Left lung (tissue), 4 donors: ENCODE measurements at regions not wholly inside any gene's neighbourhood (a gene's known extent, or its start where the extent isn't known, plus 50 kb on each side); places are given as distances from the start of the nearest gene placed in this dataset.

ENCODE experiments used
- ATAC-seq: fragments of 200-7000 bp; cut with Tn5 transposase; one replicate; pipeline ENCODE4 v1.9.1; 2020; ENCODE audit warnings: moderate library complexity
- DNase-seq, 4 donors: peaks; one replicate each; pipeline ENCODE4 v3.0.0-alpha.2; 2013 to 2020
- H3K27ac ChIP-seq, 2 donors: fragments of 200-600 bp; sonication (generic) in 1 of 2; one replicate each; pipeline versions ENCODE4 v1.5.0 to v1.8.0; 2020 to 2021
- H3K27me3 ChIP-seq, 2 donors: fragments of 200-600 bp; sonication (generic) in 1 of 2; one replicate each; pipeline versions ENCODE4 v1.5.0 to v1.8.0; 2020 to 2021
- H3K36me3 ChIP-seq, 2 donors: fragments of 200-600 bp; sonication (generic) in 1 of 2; one replicate each; pipeline versions ENCODE4 v1.5.0 to v1.8.0; 2020 to 2021
- H3K4me1 ChIP-seq, 2 donors: fragments of 200-600 bp; one replicate each; pipeline ENCODE4 v1.8.0; 2021
- H3K4me3 ChIP-seq, 2 donors: fragments of 200-600 bp; sonication (generic) in 1 of 2; one replicate each; pipeline versions ENCODE4 v1.5.0 to v1.8.0; 2020 to 2021; ENCODE audit warnings: mild to moderate bottlenecking in 1 of 2
- H3K9me3 ChIP-seq, 2 donors: fragments of 200-600 bp; sonication (generic) in 1 of 2; one replicate each; pipeline versions ENCODE4 v1.5.0 to v1.8.0; 2020 to 2021
- CTCF ChIP-seq, 2 donors: fragments of 200-600 bp; sonication (generic) in 1 of 2; IDR thresholded peaks; one replicate each; pipeline versions ENCODE4 v1.5.0 to v1.8.0; 2021; ENCODE audit warnings: antibody characterized with exemption in 2 of 2
- intact Hi-C, 2 donors: fragments of 100-400 bp; cut with DNase I; formaldehyde crosslinking; loops; one replicate each; pipeline versions ENCODE4 v1.11.2 to v1.14.2; 2022
- donor health status: DM: no; HTN: yes; CAD: no.
- donor health status: DM: no; HTN: no; CAD: no.

GRCh38 chr11:15761235-15761634 lies 595.1 kb downstream of the SOX6 start:
- TF ChIP-seq CTCF (IDR thresholded peaks at IDR 0.05), result no peak
- Histone ChIP-seq H3K4me3 (no peak overlapping the region), H3K27me3 (no peaks in the 10 kb centered on the region), H3K27ac (no peak overlapping the region), H3K36me3 (no peaks in the 10 kb centered on the region), H3K4me1 (no peaks in the 10 kb centered on the region), H3K9me3 (peaks cover 0 to 4% of the 10 kb centered on the region in 2 donors)
- ATAC-seq (no peak), DNase-seq (no peak)
- intact Hi-C loops, result no loop called here

DNA sequence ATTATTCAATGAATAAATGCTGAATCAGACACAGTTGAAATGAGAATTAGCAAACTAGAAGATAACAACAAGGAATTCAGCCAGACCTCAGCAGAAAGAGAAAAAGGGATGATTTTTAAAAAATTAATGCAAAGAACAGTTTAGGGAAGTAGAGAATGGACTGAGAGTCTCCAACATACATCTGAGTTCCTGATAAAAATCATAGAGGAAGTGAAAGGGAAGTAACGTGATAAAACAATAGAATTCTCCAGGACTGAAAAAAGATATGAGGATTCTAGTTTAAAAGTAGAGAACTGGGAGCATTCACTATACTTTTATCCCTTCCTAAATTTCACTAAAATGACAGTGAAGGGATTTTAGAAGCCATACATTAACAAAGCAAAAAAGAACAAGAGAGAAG lies 592.0 kb downstream of the SOX6 start:
- DNase-seq, result no peak
- TF ChIP-seq CTCF (IDR thresholded peaks at IDR 0.05), result no peak
- Histone ChIP-seq H3K9me3 (peaks cover 0 to 4% of the 10 kb centered on the region in 2 donors), H3K4me1 (no peaks in the 10 kb centered on the region), H3K36me3 (no peaks in the 10 kb centered on the region), H3K27ac (no peak overlapping the region), H3K27me3 (no peaks in the 10 kb centered on the region), H3K4me3 (no peak overlapping the region)
- intact Hi-C loops, result no loop called here
- no peak for ATAC-seq

DNA sequence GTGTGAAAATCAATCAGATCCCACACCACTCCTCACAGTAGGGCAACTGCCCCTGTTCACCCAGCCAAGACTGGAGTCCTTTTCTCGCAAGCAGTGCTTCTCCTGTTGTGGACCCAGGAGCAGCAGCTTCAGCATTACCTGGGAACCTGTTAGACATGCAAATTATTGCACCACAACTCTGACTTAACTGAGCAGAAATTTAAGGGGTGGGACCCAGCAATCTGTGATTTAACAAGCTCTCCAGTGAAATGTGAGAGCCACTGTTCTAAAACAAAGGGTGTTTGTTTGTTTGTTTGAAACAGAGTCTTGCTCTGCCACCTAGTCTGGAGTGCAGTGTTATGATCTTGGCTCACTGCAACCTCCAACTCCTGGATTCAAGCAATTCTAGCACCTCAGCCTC lies 591.4 kb downstream of the SOX6 start:
- H3K27ac ChIP-seq, result no peak overlapping the region
- DNase-seq (peak in 1 of 4 donors; percentile 57), ATAC-seq (peak; percentile 82)
- TF ChIP-seq CTCF (IDR thresholded peaks at IDR 0.05), result no peak
- H3K4me1 ChIP-seq, result no peaks in the 10 kb centered on the region
- intact Hi-C loops, result no loop called here
- no peak overlapping the region for H3K4me3 ChIP-seq
- H3K36me3 ChIP-seq, result no peaks in the 10 kb centered on the region
- H3K9me3 ChIP-seq, result peaks cover 0 to 4% of the 10 kb centered on the region in 2 donors
- no peaks in the 10 kb centered on the region for H3K27me3 ChIP-seq

DNA sequence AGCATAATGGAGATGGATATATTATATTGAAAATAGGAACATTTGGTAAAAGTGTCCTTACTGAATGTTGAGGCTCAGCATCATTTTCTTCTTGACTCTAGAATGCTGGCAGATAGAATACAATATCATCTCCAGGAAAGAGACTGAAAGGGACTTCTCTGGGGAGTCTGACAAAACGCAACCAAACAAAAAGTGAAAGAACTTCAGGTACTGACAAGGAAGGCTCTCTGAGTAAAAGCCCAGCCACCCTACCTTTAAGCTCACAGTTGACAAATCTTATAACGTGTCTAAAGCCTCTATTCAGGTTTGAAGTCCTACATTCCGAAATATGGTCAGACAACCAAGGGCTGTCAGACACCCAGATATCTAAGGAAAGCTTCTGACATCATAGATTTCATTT lies 590.8 kb downstream of the SOX6 start:
- peak; percentile 50 for ATAC-seq
- TF ChIP-seq CTCF (IDR thresholded peaks at IDR 0.05), result no peak
- DNase-seq, result no peak
- Histone ChIP-seq H3K27ac (no peak overlapping the region), H3K4me3 (no peak overlapping the region), H3K9me3 (peaks cover 0 to 4% of the 10 kb centered on the region in 2 donors), H3K36me3 (no peaks in the 10 kb centered on the region), H3K4me1 (no peaks in the 10 kb centered on the region), H3K27me3 (no peaks in the 10 kb centered on the region)
- intact Hi-C loops, result no loop called here

- Histone ChIP-seq H3K4me3 (no peak overlapping the region), H3K27me3 (no peaks in the 10 kb centered on the region), H3K36me3 (no peaks in the 10 kb centered on the region), H3K27ac (no peak overlapping the region), H3K4me1 (no peaks in the 10 kb centered on the region), H3K9me3 (peaks cover 0 to 4% of the 10 kb centered on the region in 2 donors)
- intact Hi-C loops, result no loop called here
- DNase-seq (no peak), ATAC-seq (no peak)
- TF ChIP-seq CTCF (IDR thresholded peaks at IDR 0.05), result no peak
Measured at GRCh38 chr11:15768321-15768720, 588.0 kb downstream of the SOX6 start.
